ENCODE measurements at regions not wholly inside any gene's neighbourhood (a gene's known extent, or its start where the extent isn't known, plus 50 kb on each side); places are given as distances from the start of the nearest gene placed in this dataset.

DNA sequence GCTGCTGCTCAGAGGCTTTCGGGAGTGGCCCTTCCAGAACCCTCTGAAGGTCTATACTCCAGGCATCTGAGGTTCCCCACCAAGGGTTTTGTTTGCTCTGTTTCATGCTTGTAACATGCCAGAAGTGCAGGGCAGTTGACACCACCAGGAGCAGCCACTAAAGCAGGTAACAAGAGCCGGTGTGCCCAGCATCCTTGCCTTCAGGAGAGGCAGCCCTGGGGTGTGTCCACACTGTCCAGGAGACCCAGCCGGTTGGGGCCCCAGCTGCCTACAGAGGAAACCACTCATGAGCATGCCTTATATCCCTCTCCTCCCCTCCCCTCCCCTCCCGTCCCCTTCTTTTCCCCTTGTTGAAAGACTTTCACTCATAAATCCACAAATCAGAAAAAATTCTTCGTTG lies 93.1 kb downstream of the CD8B2 start:
- H3K4me3 ChIP-seq (ENCODE audit: low read depth, low read length) = no peak overlapping the region
- 0 out of 2 replicates have a peak, but pooled peaks cover 4% of the 10 kb centered on the region for H3K27me3 ChIP-seq (ENCODE audit: control insufficient read depth, insufficient read depth, low read length)
- DNase-seq (ENCODE audit: low read depth) = no peak
- TF ChIP-seq, protein P1, sequence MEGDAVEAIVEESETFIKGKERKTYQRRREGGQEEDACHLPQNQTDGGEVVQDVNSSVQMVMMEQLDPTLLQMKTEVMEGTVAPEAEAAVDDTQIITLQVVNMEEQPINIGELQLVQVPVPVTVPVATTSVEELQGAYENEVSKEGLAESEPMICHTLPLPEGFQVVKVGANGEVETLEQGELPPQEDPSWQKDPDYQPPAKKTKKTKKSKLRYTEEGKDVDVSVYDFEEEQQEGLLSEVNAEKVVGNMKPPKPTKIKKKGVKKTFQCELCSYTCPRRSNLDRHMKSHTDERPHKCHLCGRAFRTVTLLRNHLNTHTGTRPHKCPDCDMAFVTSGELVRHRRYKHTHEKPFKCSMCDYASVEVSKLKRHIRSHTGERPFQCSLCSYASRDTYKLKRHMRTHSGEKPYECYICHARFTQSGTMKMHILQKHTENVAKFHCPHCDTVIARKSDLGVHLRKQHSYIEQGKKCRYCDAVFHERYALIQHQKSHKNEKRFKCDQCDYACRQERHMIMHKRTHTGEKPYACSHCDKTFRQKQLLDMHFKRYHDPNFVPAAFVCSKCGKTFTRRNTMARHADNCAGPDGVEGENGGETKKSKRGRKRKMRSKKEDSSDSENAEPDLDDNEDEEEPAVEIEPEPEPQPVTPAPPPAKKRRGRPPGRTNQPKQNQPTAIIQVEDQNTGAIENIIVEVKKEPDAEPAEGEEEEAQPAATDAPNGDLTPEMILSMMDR (IDR thresholded peaks at IDR 0.05; ENCODE audit: insufficient read depth, low read depth, low read length) = no peak
- ChIA-PET CTCF (no interaction called here), POLR2A (no interaction called here)
- no peaks in the 10 kb centered on the region for H3K36me3 ChIP-seq (ENCODE audit: control insufficient read depth, insufficient read depth, low read length)

DNA sequence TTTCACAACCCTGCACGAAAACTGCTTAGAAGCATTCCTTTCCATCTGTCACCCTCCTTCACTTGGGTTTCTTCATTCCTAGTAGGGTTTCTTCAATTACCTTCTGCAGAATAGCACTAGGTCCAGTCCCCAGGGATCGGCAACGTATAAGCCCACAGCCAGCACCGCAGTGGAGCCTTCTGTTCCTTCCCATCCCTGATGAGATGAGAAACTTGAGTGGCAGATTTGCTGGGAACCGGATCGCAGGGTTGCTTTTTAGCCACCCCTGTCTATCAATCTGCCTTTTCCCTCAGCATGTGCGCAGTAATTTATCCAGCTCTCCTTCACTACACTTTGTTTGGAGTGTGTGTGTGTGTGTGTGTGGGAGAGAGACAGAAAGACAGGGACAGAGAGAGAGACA lies 94.2 kb downstream of the CD8B2 start:
- ChIA-PET POLR2A (no interaction called here), CTCF (interaction anchor here (0.7 to 1.1 kb wide), 2 partner anchors 11 to 17 kb away, joined by 3 to 5 read pairs; no protein-coding TSS in a partner anchor)
- H3K4me3 ChIP-seq (ENCODE audit: low read depth, low read length) = no peak overlapping the region
- 0 out of 2 replicates have a peak, but pooled peaks cover 4% of the 10 kb centered on the region for H3K27me3 ChIP-seq (ENCODE audit: control insufficient read depth, insufficient read depth, low read length)
- DNase-seq (ENCODE audit: low read depth) = no peak
- no peaks in the 10 kb centered on the region for H3K36me3 ChIP-seq (ENCODE audit: control insufficient read depth, insufficient read depth, low read length)
- TF ChIP-seq, protein P1 (IDR thresholded peaks at IDR 0.05; ENCODE audit: insufficient read depth, low read depth, low read length) = no peak

DNA sequence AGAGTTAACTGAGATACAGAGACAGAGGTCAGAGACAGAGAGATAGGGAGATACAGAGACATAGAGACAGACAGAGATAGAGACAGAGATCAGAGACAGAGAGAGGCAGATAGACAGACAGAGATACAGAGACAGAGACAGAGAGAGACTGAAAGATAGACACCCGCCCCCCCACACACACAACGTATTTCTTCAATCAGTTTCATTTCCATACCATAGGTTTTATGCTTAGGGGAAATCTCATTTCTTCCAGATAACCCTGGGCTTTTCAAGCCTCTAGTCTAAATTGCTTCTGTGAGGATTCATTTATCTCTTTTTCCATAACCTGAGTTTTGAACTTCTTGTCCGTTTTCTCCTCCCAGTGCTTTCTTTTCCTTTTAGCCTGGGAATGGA lies 94.6 kb downstream of the CD8B2 start:
- ChIA-PET CTCF (interaction anchor here (1.1 to 2.7 kb wide), 3 partner anchors 17 to 24 kb away, joined by 3 to 11 read pairs (median 5); no protein-coding TSS in a partner anchor), POLR2A (no interaction called here)

DNA sequence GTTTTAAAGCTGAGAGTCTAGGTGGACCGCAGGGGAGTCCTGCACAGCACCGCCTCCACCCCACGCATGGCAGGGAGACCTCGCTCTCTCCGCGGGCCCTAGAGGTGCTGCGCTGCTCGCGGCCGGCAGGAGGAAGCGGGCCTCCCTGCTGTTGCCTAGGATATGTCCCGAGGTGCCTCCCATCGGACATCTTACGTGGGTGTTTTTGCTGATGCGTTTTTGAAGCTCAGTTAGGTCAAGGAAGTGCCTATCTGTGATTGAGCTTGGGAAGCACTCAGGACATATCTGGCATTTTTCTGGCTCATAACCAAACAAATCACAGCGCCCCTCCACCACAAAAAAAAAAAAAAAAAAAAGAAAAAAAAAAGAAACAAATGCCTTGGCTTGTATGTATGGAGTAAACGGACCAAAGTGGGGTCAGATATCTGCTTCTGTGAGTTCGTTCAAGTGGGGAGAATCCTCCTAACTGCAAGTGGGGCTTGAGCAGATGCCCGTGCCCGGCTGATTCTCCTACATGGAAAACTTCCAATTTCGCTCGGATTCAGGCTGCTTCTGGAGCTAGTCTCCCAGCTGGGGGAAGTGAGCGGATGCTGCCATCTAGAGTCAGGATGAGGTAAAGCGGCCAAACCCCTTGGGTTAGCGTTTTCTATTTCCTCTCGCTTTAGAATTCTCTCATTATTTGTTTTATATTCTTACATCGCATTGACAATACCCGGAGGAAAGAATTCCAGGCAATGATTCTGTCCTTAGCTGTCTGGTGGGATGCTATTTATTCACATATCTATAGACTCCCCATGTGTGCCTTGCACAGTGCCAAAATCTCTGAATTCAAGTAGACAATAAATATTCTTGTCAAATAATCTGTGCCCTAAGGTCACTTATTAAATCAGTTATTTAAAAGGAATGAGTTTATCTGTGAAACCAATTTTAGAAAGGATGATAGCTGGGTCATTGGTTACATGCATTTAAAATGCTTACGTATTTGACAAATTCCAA lies 95.3 kb downstream of the CD8B2 start:
- ChIA-PET CTCF (interaction anchor here (0.6 to 2.7 kb wide), 15 partner anchors 9 to 833 kb away, joined by 3 to 11 read pairs (median 5); no protein-coding TSS in a partner anchor), POLR2A (no interaction called here)
- Histone ChIP-seq H3K27me3 (ENCODE audit: control insufficient read depth, insufficient read depth, low read length) (0 out of 2 replicates have a peak, but pooled peaks cover 4% of the 10 kb centered on the region), H3K4me3 (ENCODE audit: low read depth, low read length) (peak overlapping the region; percentile 17), H3K36me3 (ENCODE audit: control insufficient read depth, insufficient read depth, low read length) (no peaks in the 10 kb centered on the region)
- DNase-seq (ENCODE audit: low read depth) = peak; percentile 18
- TF ChIP-seq, protein P1 (IDR thresholded peaks at IDR 0.05; ENCODE audit: insufficient read depth, low read depth, low read length) = peak; percentile 94

More for the DNA sequence above, 94.6 kb downstream of the CD8B2 start:
- no peak for DNase-seq (ENCODE audit: low read depth)
- Histone ChIP-seq H3K27me3 (ENCODE audit: control insufficient read depth, insufficient read depth, low read length) (0 out of 2 replicates have a peak, but pooled peaks cover 4% of the 10 kb centered on the region), H3K4me3 (ENCODE audit: low read depth, low read length) (peak overlapping the region; percentile 17; the same call in 1 of the 2 replicates), H3K36me3 (ENCODE audit: control insufficient read depth, insufficient read depth, low read length) (no peaks in the 10 kb centered on the region)
- TF ChIP-seq, protein P1 (IDR thresholded peaks at IDR 0.05; ENCODE audit: insufficient read depth, low read depth, low read length) = no peak

DNA sequence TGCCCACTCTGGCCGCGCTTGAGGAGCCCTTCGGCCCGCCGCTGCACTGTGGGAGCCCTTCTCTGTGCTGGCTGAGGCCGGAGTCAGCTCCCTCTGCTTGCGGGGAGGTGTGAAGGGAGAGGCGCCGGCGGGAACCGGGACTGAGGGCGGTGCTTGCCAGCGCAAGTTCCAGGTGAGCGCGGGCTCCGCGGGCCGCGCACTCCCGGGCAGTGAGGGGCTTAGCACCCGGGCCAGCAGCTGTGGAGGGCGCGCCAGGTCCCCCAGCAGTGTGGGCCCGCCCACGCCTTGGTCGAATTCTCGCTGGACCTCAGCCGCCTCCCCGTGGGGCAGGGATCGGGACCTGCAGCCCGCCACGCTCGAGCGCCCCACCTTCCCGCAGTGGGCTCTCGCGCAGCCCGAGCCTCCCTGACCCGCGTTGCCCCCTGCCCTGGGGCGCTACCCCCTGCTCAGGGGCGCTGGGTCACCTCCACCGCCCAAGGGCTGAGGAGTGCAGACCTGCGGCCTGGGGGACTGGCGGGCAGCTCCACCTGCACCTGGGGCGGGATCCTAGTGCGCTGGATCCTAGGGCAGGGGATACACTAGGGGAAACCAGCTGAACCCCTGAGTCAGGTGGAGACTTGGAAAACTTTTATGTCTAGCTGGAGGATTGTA lies 97.3 kb downstream of the CD8B2 start:
- Histone ChIP-seq H3K27me3 (ENCODE audit: control insufficient read depth, insufficient read depth, low read length) (peaks cover 4% of the 10 kb centered on the region; the same call in 1 of the 2 replicates), H3K4me3 (ENCODE audit: low read depth, low read length) (no peak overlapping the region), H3K36me3 (ENCODE audit: control insufficient read depth, insufficient read depth, low read length) (no peaks in the 10 kb centered on the region)
- TF ChIP-seq, protein P1 (IDR thresholded peaks at IDR 0.05; ENCODE audit: insufficient read depth, low read depth, low read length) = no peak
- CTCF ChIA-PET = interaction anchor here (1.0 to 2.7 kb wide), 3 partner anchors 11 to 42 kb away, joined by 3 to 11 read pairs (median 4); no protein-coding TSS in a partner anchor
- no peak for DNase-seq (ENCODE audit: low read depth)
- POLR2A ChIA-PET = no interaction called here

Measured in BJ (cell line).